ENCODE measurements at regions not wholly inside any gene's neighbourhood (a gene's known extent, or its start where the extent isn't known, plus 50 kb on each side); places are given as distances from the start of the nearest gene placed in this dataset.

DNA sequence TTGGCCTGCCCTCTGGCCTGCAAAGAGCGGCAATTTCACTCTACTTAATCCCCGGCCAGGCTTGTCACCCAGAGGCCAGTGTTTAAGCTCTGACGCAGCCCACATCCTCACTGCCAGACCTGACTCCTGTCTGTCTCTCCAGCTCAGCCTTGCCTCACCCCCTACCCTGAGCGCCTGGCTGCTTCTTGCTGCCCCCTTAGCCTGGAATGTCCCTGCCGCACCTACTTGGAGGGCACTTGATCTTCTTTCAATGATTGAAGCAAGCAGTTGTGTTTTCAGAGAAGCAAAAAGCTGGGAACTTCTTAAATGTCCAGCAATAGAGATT is 87.4 kb upstream of the ZBTB40 start:
- H3K9me3 ChIP-seq, result no peaks in the 10 kb centered on the region
- no peaks in the 10 kb centered on the region for H3K4me1 ChIP-seq
- TF ChIP-seq POLR2AphosphoS5 (IDR thresholded peaks at IDR 0.05) (no peak), EP300 (IDR thresholded peaks at IDR 0.05) (no peak), POLR2A (IDR thresholded peaks at IDR 0.05) (no peak)
- TF ChIP-seq, protein P1, sequence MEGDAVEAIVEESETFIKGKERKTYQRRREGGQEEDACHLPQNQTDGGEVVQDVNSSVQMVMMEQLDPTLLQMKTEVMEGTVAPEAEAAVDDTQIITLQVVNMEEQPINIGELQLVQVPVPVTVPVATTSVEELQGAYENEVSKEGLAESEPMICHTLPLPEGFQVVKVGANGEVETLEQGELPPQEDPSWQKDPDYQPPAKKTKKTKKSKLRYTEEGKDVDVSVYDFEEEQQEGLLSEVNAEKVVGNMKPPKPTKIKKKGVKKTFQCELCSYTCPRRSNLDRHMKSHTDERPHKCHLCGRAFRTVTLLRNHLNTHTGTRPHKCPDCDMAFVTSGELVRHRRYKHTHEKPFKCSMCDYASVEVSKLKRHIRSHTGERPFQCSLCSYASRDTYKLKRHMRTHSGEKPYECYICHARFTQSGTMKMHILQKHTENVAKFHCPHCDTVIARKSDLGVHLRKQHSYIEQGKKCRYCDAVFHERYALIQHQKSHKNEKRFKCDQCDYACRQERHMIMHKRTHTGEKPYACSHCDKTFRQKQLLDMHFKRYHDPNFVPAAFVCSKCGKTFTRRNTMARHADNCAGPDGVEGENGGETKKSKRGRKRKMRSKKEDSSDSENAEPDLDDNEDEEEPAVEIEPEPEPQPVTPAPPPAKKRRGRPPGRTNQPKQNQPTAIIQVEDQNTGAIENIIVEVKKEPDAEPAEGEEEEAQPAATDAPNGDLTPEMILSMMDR (IDR thresholded peaks at IDR 0.05), result no peak
- WGBS, 2 donors (ENCODE audit: low coverage in 1 of 2), result 93% methylated on average over 5 of the region's 5 CpGs; no CpG with 5 or more reads in 1 of the 2 donors
- no peak overlapping the region for H3K27ac ChIP-seq
- ATAC-seq, result no peak
- H3K27me3 ChIP-seq, result peaks cover 89% of the 10 kb centered on the region
- no peaks in the 10 kb centered on the region for H3K36me3 ChIP-seq
- H3K4me3 ChIP-seq, result no peak overlapping the region

DNA sequence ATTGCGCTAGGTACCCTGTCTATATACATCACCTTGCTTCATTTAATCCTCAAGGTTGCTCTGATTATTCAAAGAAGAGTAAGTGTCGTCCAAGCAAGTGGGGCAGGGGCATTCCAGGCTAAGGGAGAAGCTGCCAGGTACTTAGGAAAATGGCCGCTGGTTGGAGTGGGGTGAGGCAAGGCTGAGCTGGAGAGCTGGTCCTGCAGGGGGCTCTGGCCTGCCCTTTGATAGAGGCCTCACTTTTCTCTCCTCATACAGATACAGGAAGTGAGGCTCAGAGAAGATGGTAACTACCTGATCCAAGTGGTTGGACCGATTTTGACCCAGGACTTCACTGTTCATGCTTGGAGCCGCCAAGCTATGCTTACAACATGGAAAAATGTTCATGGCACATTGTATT is 86.9 kb upstream of the ZBTB40 start:
- no peaks in the 10 kb centered on the region for H3K4me1 ChIP-seq
- H3K36me3 ChIP-seq, result no peaks in the 10 kb centered on the region
- WGBS, 2 donors (ENCODE audit: low coverage in 1 of 2), result 75 to 100% methylated on average over 3 of the region's 5 CpGs
- no peak overlapping the region for H3K4me3 ChIP-seq
- H3K27ac ChIP-seq, result no peak overlapping the region
- ATAC-seq, result no peak
- peaks cover 89% of the 10 kb centered on the region for H3K27me3 ChIP-seq
- TF ChIP-seq POLR2AphosphoS5 (IDR thresholded peaks at IDR 0.05) (no peak), POLR2A (IDR thresholded peaks at IDR 0.05) (no peak), EP300 (IDR thresholded peaks at IDR 0.05) (no peak)
- TF ChIP-seq, protein P1 (IDR thresholded peaks at IDR 0.05), result no peak
- H3K9me3 ChIP-seq, result no peaks in the 10 kb centered on the region

DNA sequence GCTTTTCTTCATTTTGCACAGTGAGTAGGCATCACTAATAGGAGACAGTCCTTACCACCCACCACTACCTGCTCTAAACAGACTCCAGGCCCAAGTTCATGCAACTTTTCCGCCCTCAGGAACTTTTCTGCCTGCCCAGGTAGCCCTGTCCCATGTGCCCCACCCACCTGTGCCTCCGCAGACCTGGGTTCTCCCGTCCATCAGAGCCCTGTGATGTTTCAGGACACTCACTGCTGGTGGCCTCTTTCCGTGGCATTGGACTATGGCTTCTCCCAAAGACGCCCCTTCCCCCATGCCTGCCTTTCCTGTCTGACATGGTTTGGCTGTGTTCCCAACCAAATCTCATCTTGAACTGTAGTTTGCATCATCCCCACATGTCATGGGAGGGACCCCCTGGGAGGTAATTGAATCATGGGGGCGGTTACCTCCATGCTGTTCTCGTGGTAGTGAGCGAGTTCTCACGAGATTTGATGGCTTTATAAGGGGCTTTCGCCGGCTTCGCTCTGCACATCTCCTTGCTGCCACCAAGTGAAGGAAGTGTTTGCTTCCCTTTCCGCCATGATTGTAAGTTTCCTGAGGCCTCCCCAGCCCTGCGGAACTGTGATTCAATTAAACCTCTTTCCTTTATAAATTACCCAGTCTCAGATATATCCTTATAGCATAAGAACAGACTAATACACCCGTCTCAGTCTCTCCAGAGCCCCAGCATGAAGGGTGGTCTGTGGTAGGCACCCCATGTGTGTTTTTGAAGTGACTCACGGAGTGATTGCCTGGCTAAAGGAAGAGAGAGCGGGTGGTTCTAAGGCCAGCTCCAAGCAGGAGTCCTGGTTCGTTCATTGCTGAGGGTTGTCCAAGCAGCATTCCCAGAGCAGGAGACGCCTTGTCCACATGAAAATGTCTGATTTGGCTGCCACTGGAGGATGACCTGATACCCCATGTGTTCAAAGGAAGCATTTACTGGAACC is 86.0 kb upstream of the ZBTB40 start:
- 81 to 85% methylated on average over 11 to 14 of the region's 19 CpGs for WGBS, 2 donors (ENCODE audit: low coverage in 1 of 2)
- Histone ChIP-seq H3K36me3 (no peaks in the 10 kb centered on the region), H3K9me3 (no peaks in the 10 kb centered on the region), H3K4me1 (no peaks in the 10 kb centered on the region), H3K27me3 (peaks cover 84% of the 10 kb centered on the region), H3K4me3 (no peak overlapping the region), H3K27ac (no peak overlapping the region)
- no peak for ATAC-seq
- TF ChIP-seq EP300 (IDR thresholded peaks at IDR 0.05) (no peak), POLR2AphosphoS5 (IDR thresholded peaks at IDR 0.05) (no peak), POLR2A (IDR thresholded peaks at IDR 0.05) (no peak)
- TF ChIP-seq, protein P1 (IDR thresholded peaks at IDR 0.05), result no peak

GRCh38 chr1:22366346-22366745 is 85.3 kb upstream of the ZBTB40 start:
- H3K36me3 ChIP-seq, result no peaks in the 10 kb centered on the region
- no peaks in the 10 kb centered on the region for H3K9me3 ChIP-seq
- H3K27ac ChIP-seq, result no peak overlapping the region
- no peak overlapping the region for H3K4me3 ChIP-seq
- H3K4me1 ChIP-seq, result no peaks in the 10 kb centered on the region
- no peak for ATAC-seq
- peaks cover 84% of the 10 kb centered on the region for H3K27me3 ChIP-seq
- 87 to 89% methylated on average over 3 to 6 of the region's 6 CpGs for WGBS, 2 donors (ENCODE audit: low coverage in 1 of 2)
- TF ChIP-seq, protein P1 (IDR thresholded peaks at IDR 0.05), result no peak
- no peak for TF ChIP-seq POLR2AphosphoS5 (IDR thresholded peaks at IDR 0.05)

DNA sequence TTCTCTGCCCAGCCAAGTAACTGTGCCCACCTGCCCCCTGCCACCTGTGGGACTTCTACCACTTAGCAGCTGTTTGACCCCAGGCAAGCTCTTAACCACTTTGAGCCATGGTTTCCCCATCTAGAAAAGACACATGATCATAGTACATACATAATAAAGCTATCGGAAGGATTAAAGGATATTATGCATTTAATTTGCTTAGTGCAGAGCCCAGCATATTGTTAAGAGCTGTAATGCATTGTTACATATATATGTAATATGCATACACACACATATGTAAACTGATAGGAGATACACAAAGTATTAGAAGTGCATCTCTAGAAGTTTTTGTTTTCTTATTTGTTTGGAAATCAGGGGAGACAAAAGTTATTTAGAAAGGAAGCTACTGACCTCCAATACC is 83.5 kb upstream of the ZBTB40 start:
- Histone ChIP-seq H3K9me3 (peaks cover 0 to 4% (median 0%) of the 10 kb centered on the region in 3 donors), H3K4me3 (no peak overlapping the region), H3K27ac (no peak overlapping the region), H3K4me1 (no peaks in the 10 kb centered on the region), H3K36me3 (no peaks in the 10 kb centered on the region), H3K27me3 (peaks cover 78% of the 10 kb centered on the region)
- WGBS, 2 donors (ENCODE audit: low coverage in 1 of 2), result 70 to 100% methylated on average over 1 of the region's 1 CpG
- ATAC-seq, result no peak
- no peak for TF ChIP-seq POLR2A (IDR thresholded peaks at IDR 0.05)
- TF ChIP-seq, protein P1 (IDR thresholded peaks at IDR 0.05), result no peak
- no peak for TF ChIP-seq POLR2AphosphoS5 (IDR thresholded peaks at IDR 0.05)
- no peak for TF ChIP-seq EP300 (IDR thresholded peaks at IDR 0.05)

All from gastroesophageal sphincter (tissue), 4 donors.